HCT116 (cell line): ENCODE measurements at regions not wholly inside any gene's neighbourhood (a gene's known extent, or its start where the extent isn't known, plus 50 kb on each side); places are given as distances from the start of the nearest gene placed in this dataset.

ENCODE experiments used
- POLR2A ChIP-seq: IDR thresholded peaks from 2 replicates; pipeline ENCODE4 v1.7.0; 2011; ENCODE audit warnings: borderline replicate concordance; ENCODE audit not compliant: insufficient read depth, insufficient read length; ENCODE audit errors: extremely low read depth
- POLR2AphosphoS5 ChIP-seq: IDR thresholded peaks from 2 replicates; pipeline ENCODE4 v1.6.1; 2011; ENCODE audit warnings: mild to moderate bottlenecking, low read depth, low read length, moderate library complexity
- SP1 ChIP-seq: IDR thresholded peaks from 2 replicates; pipeline ENCODE4 v1.6.1; 2012; ENCODE audit warnings: low read depth
- ZFX ChIP-seq: fragments of 450-650 bp; IDR thresholded peaks from 2 replicates; pipeline ENCODE4 v1.6.1; 2017
- TF ChIP-seq, protein P1 (sequence below): IDR thresholded peaks from 2 replicates; pipeline ENCODE4 v1.6.1; 2012
- TF ChIP-seq, protein P2 (sequence below), 3 experiments: fragments of 200-600 bp in 1 of 3; sonication (generic) in 1 of 3; IDR thresholded peaks in 2 of 3; conservative IDR thresholded peaks in 1 of 3; 2 replicates each; pipeline ENCODE4 v1.5.1; 2012 to 2017; ENCODE audit warnings: low read depth in 2 of 3, low read length in 2 of 3, antibody characterized with exemption in 1 of 3, borderline replicate concordance in 1 of 3, control low read depth in 1 of 3, mild to moderate bottlenecking in 1 of 3, mixed read lengths in 1 of 3, mixed run types in 1 of 3, moderate library complexity in 1 of 3; ENCODE audit not compliant: insufficient read depth in 1 of 3

DNA sequence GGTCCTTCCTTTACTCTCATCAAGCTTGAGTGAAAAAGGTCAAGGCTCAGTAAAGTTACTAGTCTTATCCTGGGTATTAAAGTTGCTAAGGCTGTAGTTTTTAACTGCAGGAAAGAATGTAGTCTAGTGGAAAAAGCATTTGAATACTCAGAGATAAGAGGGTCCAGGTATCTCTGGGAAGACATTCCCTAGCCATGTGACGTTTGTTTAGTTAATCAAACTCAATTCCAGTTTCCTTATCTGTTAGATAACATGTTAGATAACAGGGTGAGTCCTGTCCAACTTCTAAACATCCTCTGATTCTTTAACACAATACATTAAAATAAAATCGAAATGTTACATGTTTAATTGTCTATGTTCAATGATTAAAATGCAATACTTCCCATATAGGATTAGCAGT is 720.7 kb upstream of the LMO3 start:
- no peak for TF ChIP-seq POLR2A
- TF ChIP-seq POLR2AphosphoS5, result no peak
- TF ChIP-seq, protein P1, sequence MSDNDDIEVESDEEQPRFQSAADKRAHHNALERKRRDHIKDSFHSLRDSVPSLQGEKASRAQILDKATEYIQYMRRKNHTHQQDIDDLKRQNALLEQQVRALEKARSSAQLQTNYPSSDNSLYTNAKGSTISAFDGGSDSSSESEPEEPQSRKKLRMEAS, result no peak
- TF ChIP-seq, protein P2, sequence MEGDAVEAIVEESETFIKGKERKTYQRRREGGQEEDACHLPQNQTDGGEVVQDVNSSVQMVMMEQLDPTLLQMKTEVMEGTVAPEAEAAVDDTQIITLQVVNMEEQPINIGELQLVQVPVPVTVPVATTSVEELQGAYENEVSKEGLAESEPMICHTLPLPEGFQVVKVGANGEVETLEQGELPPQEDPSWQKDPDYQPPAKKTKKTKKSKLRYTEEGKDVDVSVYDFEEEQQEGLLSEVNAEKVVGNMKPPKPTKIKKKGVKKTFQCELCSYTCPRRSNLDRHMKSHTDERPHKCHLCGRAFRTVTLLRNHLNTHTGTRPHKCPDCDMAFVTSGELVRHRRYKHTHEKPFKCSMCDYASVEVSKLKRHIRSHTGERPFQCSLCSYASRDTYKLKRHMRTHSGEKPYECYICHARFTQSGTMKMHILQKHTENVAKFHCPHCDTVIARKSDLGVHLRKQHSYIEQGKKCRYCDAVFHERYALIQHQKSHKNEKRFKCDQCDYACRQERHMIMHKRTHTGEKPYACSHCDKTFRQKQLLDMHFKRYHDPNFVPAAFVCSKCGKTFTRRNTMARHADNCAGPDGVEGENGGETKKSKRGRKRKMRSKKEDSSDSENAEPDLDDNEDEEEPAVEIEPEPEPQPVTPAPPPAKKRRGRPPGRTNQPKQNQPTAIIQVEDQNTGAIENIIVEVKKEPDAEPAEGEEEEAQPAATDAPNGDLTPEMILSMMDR (IDR thresholded peaks at IDR 0.05 in 2 of 3, conservative IDR thresholded peaks at IDR 0.05 in 1 of 3; ENCODE audit: borderline replicate concordance in 1 of 3, insufficient read depth in 1 of 3, low read depth in 2 of 3, low read length in 2 of 3), result no peak
- TF ChIP-seq ZFX, result no peak
- no peak for TF ChIP-seq SP1
